ENCODE measurements at regions not wholly inside any gene's neighbourhood (a gene's known extent, or its start where the extent isn't known, plus 50 kb on each side); places are given as distances from the start of the nearest gene placed in this dataset.
A peak's percentile ranks its signal among the peaks of the same experiment; 100 is the strongest.

DNA sequence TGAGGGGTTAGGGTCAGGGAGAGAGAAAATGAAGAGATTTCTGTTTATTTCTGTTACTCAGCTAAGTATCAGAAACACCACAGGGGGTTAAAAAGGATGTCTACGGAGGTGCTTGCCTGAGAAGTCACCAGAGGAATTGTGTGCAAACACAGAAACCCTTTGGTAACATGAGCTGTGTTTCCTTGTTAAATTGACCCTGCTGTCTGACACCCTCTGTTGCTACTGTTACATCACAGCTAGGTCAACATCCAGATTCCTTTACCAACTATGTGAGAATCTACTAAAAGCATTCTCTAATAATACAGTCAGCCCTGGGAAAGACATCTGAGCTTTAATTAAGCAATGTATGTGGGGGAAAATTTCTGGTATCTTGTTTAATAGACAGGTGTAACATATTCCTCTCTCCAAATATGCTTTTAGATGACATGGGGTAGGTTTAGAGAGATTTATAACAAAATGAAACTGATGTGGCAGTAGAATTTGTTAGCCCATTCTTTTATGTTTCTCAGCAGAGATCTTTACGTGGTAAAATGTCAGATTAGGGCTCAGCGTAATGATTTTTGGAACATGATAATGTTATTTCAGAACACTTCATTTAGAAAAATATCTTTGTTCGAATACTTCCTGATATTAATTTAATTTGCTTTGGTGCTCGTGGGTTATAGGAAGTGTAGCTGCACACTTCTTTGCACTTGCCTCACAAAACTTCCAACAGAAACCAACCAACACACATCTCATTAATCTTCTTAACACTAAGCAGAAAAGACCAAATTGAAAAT is 168.0 kb upstream of the AHR start:
- no peak for TF ChIP-seq HDGF (IDR thresholded peaks at IDR 0.05; ENCODE audit: borderline replicate concordance)
- TF ChIP-seq NFRKB (IDR thresholded peaks at IDR 0.05): no peak
- no peak for TF ChIP-seq TARDBP (IDR thresholded peaks at IDR 0.05)
- TF ChIP-seq FOXM1 (IDR thresholded peaks at IDR 0.05; ENCODE audit: borderline replicate concordance): no peak
- no peak for TF ChIP-seq SP1 (IDR thresholded peaks at IDR 0.05)
- TF ChIP-seq L3MBTL2 (conservative IDR thresholded peaks at IDR 0.05): no peak
- TF ChIP-seq SUZ12 (IDR thresholded peaks at IDR 0.05): no peak
- TF ChIP-seq ELF4 (IDR thresholded peaks at IDR 0.05): no peak
- TF ChIP-seq BHLHE40 (IDR thresholded peaks at IDR 0.05; ENCODE audit: borderline replicate concordance): no peak
- 0 out of 2 replicates have a peak, but pooled peaks have one; percentile 20 for TF ChIP-seq CTBP1 (IDR thresholded peaks at IDR 0.05; ENCODE audit: borderline replicate concordance)
- TF ChIP-seq ARNT (IDR thresholded peaks at IDR 0.05): no peak
- TF ChIP-seq ZNF384 (IDR thresholded peaks at IDR 0.05): no peak
- TF ChIP-seq, protein P1, sequence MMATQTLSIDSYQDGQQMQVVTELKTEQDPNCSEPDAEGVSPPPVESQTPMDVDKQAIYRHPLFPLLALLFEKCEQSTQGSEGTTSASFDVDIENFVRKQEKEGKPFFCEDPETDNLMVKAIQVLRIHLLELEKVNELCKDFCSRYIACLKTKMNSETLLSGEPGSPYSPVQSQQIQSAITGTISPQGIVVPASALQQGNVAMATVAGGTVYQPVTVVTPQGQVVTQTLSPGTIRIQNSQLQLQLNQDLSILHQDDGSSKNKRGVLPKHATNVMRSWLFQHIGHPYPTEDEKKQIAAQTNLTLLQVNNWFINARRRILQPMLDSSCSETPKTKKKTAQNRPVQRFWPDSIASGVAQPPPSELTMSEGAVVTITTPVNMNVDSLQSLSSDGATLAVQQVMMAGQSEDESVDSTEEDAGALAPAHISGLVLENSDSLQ (IDR thresholded peaks at IDR 0.05): peak; percentile 35; the same call in 1 of the 2 replicates
- no peak for TF ChIP-seq FOXK2 (IDR thresholded peaks at IDR 0.05)
